Spleen (tissue), 3 donors: ENCODE measurements at regions not wholly inside any gene's neighbourhood (a gene's known extent, or its start where the extent isn't known, plus 50 kb on each side); places are given as distances from the start of the nearest gene placed in this dataset.

ENCODE experiments used
- POLR2A ChIP-seq, 3 donors: fragments of 450-650 bp; IDR thresholded peaks; one replicate each; pipeline ENCODE4 v1.5.1; 2017; ENCODE audit warnings: antibody characterized with exemption in 3 of 3, mild to moderate bottlenecking in 1 of 3
- POLR2AphosphoS5 ChIP-seq, 3 donors: sonication (generic); formaldehyde crosslinking; IDR thresholded peaks; one replicate each; pipeline ENCODE4 v1.5.1; 2017; ENCODE audit warnings: antibody characterized with exemption in 3 of 3

GRCh38 chrX:97895751-97896150, 1012.0 kb downstream of the RPA4 start:
- TF ChIP-seq POLR2A (IDR thresholded peaks at IDR 0.05) (no peak), POLR2AphosphoS5 (IDR thresholded peaks at IDR 0.05) (no peak)
